ENCODE measurements at regions not wholly inside any gene's neighbourhood (a gene's known extent, or its start where the extent isn't known, plus 50 kb on each side); places are given as distances from the start of the nearest gene placed in this dataset.

DNA sequence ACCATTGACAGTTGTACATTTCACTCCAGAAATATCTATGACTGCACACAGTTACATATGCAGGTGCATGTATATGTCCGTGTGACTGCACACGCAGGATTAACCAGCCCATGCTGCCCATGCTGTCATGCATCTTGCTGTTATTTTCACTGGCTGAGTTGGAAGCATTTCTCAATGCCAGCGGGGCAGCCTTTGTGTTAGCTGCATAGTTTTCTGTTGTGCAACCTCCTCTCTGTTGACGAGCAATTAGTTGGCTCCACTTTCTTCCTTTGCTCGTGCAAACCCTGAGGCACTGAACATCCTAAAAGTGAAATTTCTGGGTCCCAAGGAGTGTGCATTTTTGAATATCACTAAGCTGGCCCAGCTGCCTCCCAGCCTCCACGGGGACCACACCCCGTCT is 133.4 kb upstream of the GLI2 start:
- Mint-ChIP-seq H3K36me3 (ENCODE audit: insufficient read depth in 1 of 3, low read depth in 3 of 3) (no peaks in the 10 kb centered on the region; a peak in 1 of 7 replicates), H3K4me3 (no peak overlapping the region), H3K27me3 (ENCODE audit: low read depth) (peaks cover 67% of the 10 kb centered on the region), H3K27ac (no peak overlapping the region), H3K9me3 (0 out of 5 replicates have a peak, but pooled peaks cover 0 to 5% of the 10 kb centered on the region in 2 experiments), H3K4me1 (peaks cover 15 to 23% of the 10 kb centered on the region in 2 experiments)
- H2AK5ac ChIP-seq (ENCODE audit: insufficient read length, low read length), result no peak overlapping the region
- H3K23ac ChIP-seq (ENCODE audit: insufficient read length, low read depth, low read length), result no peak overlapping the region
- H3K4me1 ChIP-seq (ENCODE audit: insufficient read depth, low read length), result peaks cover 3% of the 10 kb centered on the region; the same call in 1 of the 2 replicates
- H3K4ac ChIP-seq (ENCODE audit: low read depth, low read length), result no peak overlapping the region
- no peak overlapping the region for H4K91ac ChIP-seq (ENCODE audit: insufficient read length, low read depth, low read length)
- no CpG with 5 or more reads among the region's 7 CpGs for WGBS (ENCODE audit: extremely low coverage, insufficient read length, low lambda C conversion rate)
- no peak overlapping the region for H4K8ac ChIP-seq (replicated peaks; ENCODE audit: insufficient read length, low read depth, low read length)
- no peak overlapping the region for H4K5ac ChIP-seq (ENCODE audit: insufficient read length, low read depth, low read length)
- H3K18ac ChIP-seq (ENCODE audit: insufficient read length, low read depth, low read length), result no peak overlapping the region
- no peak overlapping the region for H3K56ac ChIP-seq (ENCODE audit: insufficient read length, low read depth, low read length)
- no peak overlapping the region for H2BK12ac ChIP-seq (ENCODE audit: insufficient read length, low read depth, low read length)
- H2BK5ac ChIP-seq (ENCODE audit: insufficient read length, low read length), result no peak overlapping the region
- no peaks in the 10 kb centered on the region for H3K27me3 ChIP-seq (ENCODE audit: insufficient read depth, low read length)
- no peak overlapping the region for H2AFZ ChIP-seq (ENCODE audit: low read length)
- H3T11ph ChIP-seq (ENCODE audit: low read length), result no peak overlapping the region
- H3K23me2 ChIP-seq (ENCODE audit: insufficient read length, low read depth, low read length, poor library complexity, severe bottlenecking), result no peaks in the 10 kb centered on the region
- H3K4me2 ChIP-seq (ENCODE audit: insufficient read depth, insufficient read length, low read length), result no peak overlapping the region
- DNase-seq, result no peak
- no peaks in the 10 kb centered on the region for H3K79me1 ChIP-seq (ENCODE audit: insufficient read depth, low read depth, low read length, poor library complexity, severe bottlenecking)
- H2BK20ac ChIP-seq (ENCODE audit: low read depth, low read length, poor library complexity, severe bottlenecking), result no peak overlapping the region
- TF ChIP-seq, protein P1, sequence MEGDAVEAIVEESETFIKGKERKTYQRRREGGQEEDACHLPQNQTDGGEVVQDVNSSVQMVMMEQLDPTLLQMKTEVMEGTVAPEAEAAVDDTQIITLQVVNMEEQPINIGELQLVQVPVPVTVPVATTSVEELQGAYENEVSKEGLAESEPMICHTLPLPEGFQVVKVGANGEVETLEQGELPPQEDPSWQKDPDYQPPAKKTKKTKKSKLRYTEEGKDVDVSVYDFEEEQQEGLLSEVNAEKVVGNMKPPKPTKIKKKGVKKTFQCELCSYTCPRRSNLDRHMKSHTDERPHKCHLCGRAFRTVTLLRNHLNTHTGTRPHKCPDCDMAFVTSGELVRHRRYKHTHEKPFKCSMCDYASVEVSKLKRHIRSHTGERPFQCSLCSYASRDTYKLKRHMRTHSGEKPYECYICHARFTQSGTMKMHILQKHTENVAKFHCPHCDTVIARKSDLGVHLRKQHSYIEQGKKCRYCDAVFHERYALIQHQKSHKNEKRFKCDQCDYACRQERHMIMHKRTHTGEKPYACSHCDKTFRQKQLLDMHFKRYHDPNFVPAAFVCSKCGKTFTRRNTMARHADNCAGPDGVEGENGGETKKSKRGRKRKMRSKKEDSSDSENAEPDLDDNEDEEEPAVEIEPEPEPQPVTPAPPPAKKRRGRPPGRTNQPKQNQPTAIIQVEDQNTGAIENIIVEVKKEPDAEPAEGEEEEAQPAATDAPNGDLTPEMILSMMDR (conservative IDR thresholded peaks at IDR 0.05), result no peak
- H2BK120ac ChIP-seq (ENCODE audit: low read depth, low read length, poor library complexity, severe bottlenecking), result no peak overlapping the region
- H3K9me3 ChIP-seq (ENCODE audit: control insufficient read depth, low read depth, low read length), result no peaks in the 10 kb centered on the region
- no peak overlapping the region for H2BK15ac ChIP-seq (ENCODE audit: low read depth, low read length)
- no peaks in the 10 kb centered on the region for H3K79me2 ChIP-seq (ENCODE audit: insufficient read depth, low read length)
- H3K14ac ChIP-seq (ENCODE audit: insufficient read depth, low read length), result no peak overlapping the region
- H3K9ac ChIP-seq (ENCODE audit: extremely low read depth, insufficient read length, low read length), result no peak overlapping the region
- H4K20me1 ChIP-seq (ENCODE audit: control insufficient read depth, insufficient read depth, insufficient read length), result no peaks in the 10 kb centered on the region
- no peak overlapping the region for H3K27ac ChIP-seq (ENCODE audit: insufficient read length, low read depth, low read length)

All from H9 (cell line).